ENCODE measurements at regions not wholly inside any gene's neighbourhood (a gene's known extent, or its start where the extent isn't known, plus 50 kb on each side); places are given as distances from the start of the nearest gene placed in this dataset.

- H3K4me3 Mint-ChIP-seq (ENCODE audit: low read depth, unreplicated experiment) = no peak overlapping the region
- H3K27ac Mint-ChIP-seq (ENCODE audit: unreplicated experiment) = no peak overlapping the region
- DNase-seq = no peak
- no TSS peak for BruUV-seq (replicated peaks)
- TF ChIP-seq CTCF (IDR thresholded peaks at IDR 0.05; ENCODE audit: unreplicated experiment) = no peak
- H3K36me3 Mint-ChIP-seq (ENCODE audit: insufficient read depth, unreplicated experiment) = no peaks in the 10 kb centered on the region
- CTCF ChIA-PET = no interaction called here
- intact Hi-C loops (cut with micrococcal nuclease; ENCODE audit: unreplicated experiment) = no loop called here
- no peaks in the 10 kb centered on the region for H3K4me1 Mint-ChIP-seq (ENCODE audit: low read depth, unreplicated experiment)
- peaks cover 2% of the 10 kb centered on the region for H3K9me3 Mint-ChIP-seq (ENCODE audit: low read depth, unreplicated experiment)
- H3K27me3 Mint-ChIP-seq (ENCODE audit: unreplicated experiment) = no peaks in the 10 kb centered on the region
Measured at GRCh38 chr6:15783484-15783883, 120.7 kb upstream of the DTNBP1 start.

GRCh38 chr6:15781890-15782289 lies 119.1 kb upstream of the DTNBP1 start:
- Mint-ChIP-seq H3K4me1 (ENCODE audit: low read depth, unreplicated experiment) (no peaks in the 10 kb centered on the region), H3K36me3 (ENCODE audit: insufficient read depth, unreplicated experiment) (no peaks in the 10 kb centered on the region), H3K4me3 (ENCODE audit: low read depth, unreplicated experiment) (no peak overlapping the region), H3K27ac (ENCODE audit: unreplicated experiment) (no peak overlapping the region), H3K9me3 (ENCODE audit: low read depth, unreplicated experiment) (no peaks in the 10 kb centered on the region), H3K27me3 (ENCODE audit: unreplicated experiment) (no peaks in the 10 kb centered on the region)
- no peak for DNase-seq
- TF ChIP-seq CTCF (IDR thresholded peaks at IDR 0.05; ENCODE audit: unreplicated experiment) = no peak
- CTCF ChIA-PET = no interaction called here
- BruUV-seq (replicated peaks) = no TSS peak
- intact Hi-C loops (cut with micrococcal nuclease; ENCODE audit: unreplicated experiment) = no loop called here

GRCh38 chr6:15781333-15781732 lies 118.5 kb upstream of the DTNBP1 start:
- Mint-ChIP-seq H3K27ac (ENCODE audit: unreplicated experiment) (no peak overlapping the region), H3K9me3 (ENCODE audit: low read depth, unreplicated experiment) (no peaks in the 10 kb centered on the region), H3K27me3 (ENCODE audit: unreplicated experiment) (no peaks in the 10 kb centered on the region), H3K4me1 (ENCODE audit: low read depth, unreplicated experiment) (no peaks in the 10 kb centered on the region), H3K4me3 (ENCODE audit: low read depth, unreplicated experiment) (no peak overlapping the region), H3K36me3 (ENCODE audit: insufficient read depth, unreplicated experiment) (no peaks in the 10 kb centered on the region)
- CTCF ChIA-PET = no interaction called here
- no peak for TF ChIP-seq CTCF (IDR thresholded peaks at IDR 0.05; ENCODE audit: unreplicated experiment)
- intact Hi-C loops (cut with micrococcal nuclease; ENCODE audit: unreplicated experiment) = no loop called here
- BruUV-seq (replicated peaks) = no TSS peak
- DNase-seq = no peak

GRCh38 chr6:15780437-15780836 lies 117.6 kb upstream of the DTNBP1 start:
- H3K4me1 Mint-ChIP-seq (ENCODE audit: low read depth, unreplicated experiment) = no peaks in the 10 kb centered on the region
- no peak overlapping the region for H3K27ac Mint-ChIP-seq (ENCODE audit: unreplicated experiment)
- CTCF ChIA-PET = no interaction called here
- no peak overlapping the region for H3K4me3 Mint-ChIP-seq (ENCODE audit: low read depth, unreplicated experiment)
- no peaks in the 10 kb centered on the region for H3K9me3 Mint-ChIP-seq (ENCODE audit: low read depth, unreplicated experiment)
- BruUV-seq (replicated peaks) = no TSS peak
- intact Hi-C loops (cut with micrococcal nuclease; ENCODE audit: unreplicated experiment) = no loop called here
- no peak for DNase-seq
- H3K36me3 Mint-ChIP-seq (ENCODE audit: insufficient read depth, unreplicated experiment) = no peaks in the 10 kb centered on the region
- no peak for TF ChIP-seq CTCF (IDR thresholded peaks at IDR 0.05; ENCODE audit: unreplicated experiment)
- no peaks in the 10 kb centered on the region for H3K27me3 Mint-ChIP-seq (ENCODE audit: unreplicated experiment)

- Mint-ChIP-seq H3K27me3 (ENCODE audit: unreplicated experiment) (no peaks in the 10 kb centered on the region), H3K9me3 (ENCODE audit: low read depth, unreplicated experiment) (no peaks in the 10 kb centered on the region), H3K27ac (ENCODE audit: unreplicated experiment) (no peak overlapping the region), H3K4me3 (ENCODE audit: low read depth, unreplicated experiment) (no peak overlapping the region), H3K4me1 (ENCODE audit: low read depth, unreplicated experiment) (no peaks in the 10 kb centered on the region), H3K36me3 (ENCODE audit: insufficient read depth, unreplicated experiment) (no peaks in the 10 kb centered on the region)
- intact Hi-C loops (cut with micrococcal nuclease; ENCODE audit: unreplicated experiment) = no loop called here
- no peak for DNase-seq
- BruUV-seq (replicated peaks) = no TSS peak
- no peak for TF ChIP-seq CTCF (IDR thresholded peaks at IDR 0.05; ENCODE audit: unreplicated experiment)
- CTCF ChIA-PET = no interaction called here
Measured at GRCh38 chr6:15779726-15780125, 116.9 kb upstream of the DTNBP1 start.
